ENCODE measurements at regions not wholly inside any gene's neighbourhood (a gene's known extent, or its start where the extent isn't known, plus 50 kb on each side); places are given as distances from the start of the nearest gene placed in this dataset.

- no peaks in the 10 kb centered on the region for H3K36me3 Mint-ChIP-seq
- no peak overlapping the region for H3K4me3 Mint-ChIP-seq
- H3K9me3 Mint-ChIP-seq, result peaks cover 20% of the 10 kb centered on the region
- no peak for ATAC-seq
- no peaks in the 10 kb centered on the region for H3K4me1 Mint-ChIP-seq (ENCODE audit: low read depth in 2 of 2)
- no peak for DNase-seq (ENCODE audit: low spot score)
- H3K27me3 Mint-ChIP-seq, result no peaks in the 10 kb centered on the region
- no peak overlapping the region for H3K27ac Mint-ChIP-seq
These were observed 480.2 kb upstream of the DEPDC1 start for GRCh38 chr1:68976916-68977610.

GRCh38 chr1:68979891-68980290, 483.0 kb upstream of the DEPDC1 start:
- Mint-ChIP-seq H3K27ac (no peak overlapping the region), H3K36me3 (no peaks in the 10 kb centered on the region), H3K27me3 (no peaks in the 10 kb centered on the region)

GRCh38 chr1:68984289-68984688, 487.4 kb upstream of the DEPDC1 start:
- ATAC-seq, result no peak
- Mint-ChIP-seq H3K27me3 (no peaks in the 10 kb centered on the region), H3K4me1 (ENCODE audit: low read depth in 2 of 2) (no peaks in the 10 kb centered on the region), H3K4me3 (no peak overlapping the region), H3K36me3 (peaks cover 4% of the 10 kb centered on the region), H3K27ac (no peak overlapping the region), H3K9me3 (peaks cover 22% of the 10 kb centered on the region)
- no peak for DNase-seq (ENCODE audit: low spot score)

More at GRCh38 chr1:68979891-68980290, 483.0 kb upstream of the DEPDC1 start:
- H3K4me3 Mint-ChIP-seq, result no peak overlapping the region
- DNase-seq (ENCODE audit: low spot score) (no peak), ATAC-seq (no peak)
- H3K4me1 Mint-ChIP-seq (ENCODE audit: low read depth in 2 of 2), result no peaks in the 10 kb centered on the region
- peaks cover 17% of the 10 kb centered on the region for H3K9me3 Mint-ChIP-seq

- Mint-ChIP-seq H3K27me3 (no peaks in the 10 kb centered on the region), H3K4me3 (no peak overlapping the region)
- ATAC-seq, result no peak
These were observed 497.2 kb upstream of the DEPDC1 start for GRCh38 chr1:68994096-68994495.

GRCh38 chr1:69016468-69016867, 519.6 kb upstream of the DEPDC1 start:
- H3K4me1 Mint-ChIP-seq (ENCODE audit: low read depth in 2 of 2), result no peaks in the 10 kb centered on the region
- no peak overlapping the region for H3K4me3 Mint-ChIP-seq
- H3K9me3 Mint-ChIP-seq, result peaks cover 14% of the 10 kb centered on the region
- ATAC-seq (no peak), DNase-seq (ENCODE audit: low spot score) (no peak)
- no peaks in the 10 kb centered on the region for H3K27me3 Mint-ChIP-seq
- no peaks in the 10 kb centered on the region for H3K36me3 Mint-ChIP-seq
- no peak overlapping the region for H3K27ac Mint-ChIP-seq

More at GRCh38 chr1:68994096-68994495, 497.2 kb upstream of the DEPDC1 start:
- no peak overlapping the region for H3K27ac Mint-ChIP-seq
- DNase-seq (ENCODE audit: low spot score), result no peak
- H3K4me1 Mint-ChIP-seq (ENCODE audit: low read depth in 2 of 2), result no peaks in the 10 kb centered on the region
- H3K9me3 Mint-ChIP-seq, result peaks cover 19% of the 10 kb centered on the region
- H3K36me3 Mint-ChIP-seq, result no peaks in the 10 kb centered on the region

- Mint-ChIP-seq H3K27me3 (no peaks in the 10 kb centered on the region), H3K4me3 (no peak overlapping the region), H3K9me3 (peaks cover 16% of the 10 kb centered on the region), H3K36me3 (peaks cover 8% of the 10 kb centered on the region), H3K27ac (no peak overlapping the region), H3K4me1 (ENCODE audit: low read depth in 2 of 2) (no peaks in the 10 kb centered on the region)
- DNase-seq (ENCODE audit: low spot score) (no peak), ATAC-seq (no peak)
These were observed 532.8 kb upstream of the DEPDC1 start for GRCh38 chr1:69029649-69030048.

- no peaks in the 10 kb centered on the region for H3K27me3 Mint-ChIP-seq
- DNase-seq (ENCODE audit: low spot score) (no peak), ATAC-seq (no peak)
- no peak overlapping the region for H3K27ac Mint-ChIP-seq
- H3K9me3 Mint-ChIP-seq, result peaks cover 17% of the 10 kb centered on the region
- no peak overlapping the region for H3K4me3 Mint-ChIP-seq
- no peaks in the 10 kb centered on the region for H3K4me1 Mint-ChIP-seq (ENCODE audit: low read depth in 2 of 2)
- peaks cover 5% of the 10 kb centered on the region for H3K36me3 Mint-ChIP-seq
These were observed 529.3 kb upstream of the LRRC7 start for GRCh38 chr1:69038379-69038778.

GRCh38 chr1:69045572-69045971, 522.1 kb upstream of the LRRC7 start:
- no peak overlapping the region for H3K27ac Mint-ChIP-seq
- ATAC-seq (no peak), DNase-seq (ENCODE audit: low spot score) (no peak)
- H3K9me3 Mint-ChIP-seq, result peaks cover 19% of the 10 kb centered on the region
- no peaks in the 10 kb centered on the region for H3K27me3 Mint-ChIP-seq
- no peaks in the 10 kb centered on the region for H3K4me1 Mint-ChIP-seq (ENCODE audit: low read depth in 2 of 2)
- peaks cover 4% of the 10 kb centered on the region for H3K36me3 Mint-ChIP-seq
- no peak overlapping the region for H3K4me3 Mint-ChIP-seq

GRCh38 chr1:69055194-69055593, 512.5 kb upstream of the LRRC7 start:
- H3K36me3 Mint-ChIP-seq, result no peaks in the 10 kb centered on the region
- no peak overlapping the region for H3K27ac Mint-ChIP-seq
- peaks cover 10% of the 10 kb centered on the region for H3K9me3 Mint-ChIP-seq
- no peak overlapping the region for H3K4me3 Mint-ChIP-seq
- ATAC-seq (no peak), DNase-seq (ENCODE audit: low spot score) (no peak)
- H3K4me1 Mint-ChIP-seq (ENCODE audit: low read depth in 2 of 2), result no peaks in the 10 kb centered on the region
- no peaks in the 10 kb centered on the region for H3K27me3 Mint-ChIP-seq

GRCh38 chr1:69058454-69058853, 509.3 kb upstream of the LRRC7 start:
- Mint-ChIP-seq H3K36me3 (no peaks in the 10 kb centered on the region), H3K27ac (no peak overlapping the region), H3K4me3 (no peak overlapping the region), H3K4me1 (ENCODE audit: low read depth in 2 of 2) (no peaks in the 10 kb centered on the region), H3K27me3 (no peaks in the 10 kb centered on the region), H3K9me3 (peaks cover 6% of the 10 kb centered on the region)
- DNase-seq (ENCODE audit: low spot score) (no peak), ATAC-seq (no peak)

- Mint-ChIP-seq H3K36me3 (peaks cover 10% of the 10 kb centered on the region), H3K4me1 (ENCODE audit: low read depth in 2 of 2) (no peaks in the 10 kb centered on the region), H3K4me3 (no peak overlapping the region), H3K27ac (no peak overlapping the region), H3K27me3 (no peaks in the 10 kb centered on the region), H3K9me3 (peaks cover 38% of the 10 kb centered on the region)
- DNase-seq (ENCODE audit: low spot score), result no peak
- ATAC-seq, result no peak
These were observed 496.9 kb upstream of the LRRC7 start for GRCh38 chr1:69070660-69071373.

GRCh38 chr1:69073176-69073575, 494.5 kb upstream of the LRRC7 start:
- Mint-ChIP-seq H3K9me3 (peaks cover 24% of the 10 kb centered on the region), H3K4me3 (no peak overlapping the region), H3K27me3 (no peaks in the 10 kb centered on the region), H3K27ac (no peak overlapping the region), H3K36me3 (peaks cover 10% of the 10 kb centered on the region), H3K4me1 (ENCODE audit: low read depth in 2 of 2) (no peaks in the 10 kb centered on the region)
- ATAC-seq (no peak), DNase-seq (ENCODE audit: low spot score) (no peak)

- H3K36me3 Mint-ChIP-seq, result peaks cover 5% of the 10 kb centered on the region
- no peak overlapping the region for H3K27ac Mint-ChIP-seq
- no peak for DNase-seq (ENCODE audit: low spot score)
- no peaks in the 10 kb centered on the region for H3K4me1 Mint-ChIP-seq (ENCODE audit: low read depth in 2 of 2)
- no peak overlapping the region for H3K4me3 Mint-ChIP-seq
- peaks cover 21% of the 10 kb centered on the region for H3K9me3 Mint-ChIP-seq
- no peaks in the 10 kb centered on the region for H3K27me3 Mint-ChIP-seq
- no peak for ATAC-seq
These were observed 491.1 kb upstream of the LRRC7 start for GRCh38 chr1:69076631-69077030.

- peaks cover 21% of the 10 kb centered on the region for H3K9me3 Mint-ChIP-seq
- H3K4me3 Mint-ChIP-seq, result no peak overlapping the region
- H3K27ac Mint-ChIP-seq, result no peak overlapping the region
- H3K36me3 Mint-ChIP-seq, result peaks cover 5% of the 10 kb centered on the region
- H3K27me3 Mint-ChIP-seq, result no peaks in the 10 kb centered on the region
- ATAC-seq (no peak), DNase-seq (ENCODE audit: low spot score) (no peak)
- H3K4me1 Mint-ChIP-seq (ENCODE audit: low read depth in 2 of 2), result no peaks in the 10 kb centered on the region
These were observed 490.5 kb upstream of the LRRC7 start for GRCh38 chr1:69077198-69077597.
